DOHH2 (cell line): ENCODE measurements at regions not wholly inside any gene's neighbourhood (a gene's known extent, or its start where the extent isn't known, plus 50 kb on each side); places are given as distances from the start of the nearest gene placed in this dataset.

Source experiments
- CTCF ChIP-seq: fragments of 200-600 bp; sonication (generic); IDR thresholded peaks from one replicate; pipeline ENCODE4 v1.5.1; 2014; ENCODE audit warnings: antibody characterized with exemption, mild to moderate bottlenecking, low read depth, low read length; ENCODE audit not compliant: poor library complexity, severe bottlenecking
- EZH2phosphoT487 ChIP-seq: fragments of 200-600 bp; sonication (generic); IDR thresholded peaks from 2 replicates; pipeline ENCODE4 v1.6.1; 2017; ENCODE audit warnings: borderline replicate concordance, mild to moderate bottlenecking, antibody characterized with exemption, low read length, moderate library complexity, mixed read lengths

DNA sequence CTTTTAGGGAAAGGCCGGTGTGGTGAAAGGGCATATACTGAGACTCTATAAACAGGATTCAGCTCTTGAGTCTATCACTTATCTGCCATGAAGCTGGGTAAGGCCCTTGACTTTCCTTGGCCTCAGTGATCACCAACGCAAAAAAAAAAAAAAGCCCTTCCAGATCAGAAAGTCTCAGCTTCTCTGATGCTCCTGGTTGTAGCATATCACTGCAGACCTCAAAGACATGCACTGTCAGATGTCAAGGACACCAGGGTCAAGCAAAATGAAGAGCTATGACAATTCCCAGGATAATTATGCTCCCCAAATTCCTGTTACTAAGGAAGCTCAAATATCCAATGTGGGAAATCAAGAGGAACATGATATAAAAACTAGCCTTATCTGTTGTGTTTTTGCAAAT, 68.3 kb upstream of the IFNE start:
- TF ChIP-seq CTCF (no peak), EZH2phosphoT487 (no peak)
